HG02763 (cell line): ENCODE measurements at regions not wholly inside any gene's neighbourhood (a gene's known extent, or its start where the extent isn't known, plus 50 kb on each side); places are given as distances from the start of the nearest gene placed in this dataset.
"Not testable (repeated sequence)": the region's sequence is repeated elsewhere in the genome, so short reads cannot be mapped to it uniquely, and the experiment has no call there.

ENCODE experiments used
- ATAC-seq: cut with Tn5 transposase; IDR thresholded peaks from one replicate; pipeline ENCODE4 v1.9.1; 2021; ENCODE audit warnings: mild to moderate bottlenecking, moderate library complexity; ENCODE audit not compliant: unreplicated experiment

- ATAC-seq = no peak
Observed at GRCh38 chr2:118430510-118431164, 342.4 kb downstream of the INSIG2 start.

DNA sequence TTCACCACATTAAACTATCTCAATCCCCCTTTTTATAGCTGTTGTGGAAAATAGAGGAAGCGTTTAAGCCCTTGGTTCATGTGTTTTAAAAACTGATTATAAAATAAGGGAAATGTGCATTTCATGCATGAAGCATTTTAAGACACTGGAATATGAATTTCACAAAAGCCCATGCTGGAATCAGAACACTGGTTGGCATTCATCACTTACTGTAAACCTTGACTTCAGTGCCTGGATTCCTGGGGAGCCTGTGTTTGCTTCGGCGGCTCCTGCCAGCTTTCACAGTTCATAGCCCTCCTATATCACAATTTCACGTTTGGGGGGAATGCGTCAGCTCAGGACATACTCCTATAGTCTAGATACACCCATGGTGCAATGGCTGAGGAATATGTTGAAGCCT lies 336.9 kb downstream of the INSIG2 start:
- no peak for ATAC-seq

DNA sequence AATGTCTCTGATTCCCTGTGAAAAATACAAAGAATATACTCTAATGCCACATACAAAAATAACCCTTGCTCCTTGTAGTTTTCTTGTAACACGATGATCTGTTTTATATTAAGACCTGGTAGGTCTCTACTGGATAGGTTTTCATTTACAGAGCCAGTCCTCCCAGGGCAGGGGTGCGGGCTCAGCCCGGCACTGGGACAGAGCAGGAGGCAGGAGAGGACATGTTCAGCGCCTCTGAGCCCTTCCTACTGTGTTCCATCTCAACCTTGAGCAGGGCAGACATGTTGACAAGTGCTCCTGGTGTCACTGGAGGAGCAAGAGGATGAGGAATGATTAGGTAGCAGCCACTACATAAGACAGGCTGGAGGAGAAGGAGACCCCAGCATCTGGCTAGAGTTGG lies 335.5 kb downstream of the INSIG2 start:
- no peak for ATAC-seq

GRCh38 chr2:118421648-118422047 lies 333.4 kb downstream of the INSIG2 start:
- no peak for ATAC-seq

GRCh38 chr2:118417406-118418120 lies 329.3 kb downstream of the INSIG2 start:
- no peak for ATAC-seq

DNA sequence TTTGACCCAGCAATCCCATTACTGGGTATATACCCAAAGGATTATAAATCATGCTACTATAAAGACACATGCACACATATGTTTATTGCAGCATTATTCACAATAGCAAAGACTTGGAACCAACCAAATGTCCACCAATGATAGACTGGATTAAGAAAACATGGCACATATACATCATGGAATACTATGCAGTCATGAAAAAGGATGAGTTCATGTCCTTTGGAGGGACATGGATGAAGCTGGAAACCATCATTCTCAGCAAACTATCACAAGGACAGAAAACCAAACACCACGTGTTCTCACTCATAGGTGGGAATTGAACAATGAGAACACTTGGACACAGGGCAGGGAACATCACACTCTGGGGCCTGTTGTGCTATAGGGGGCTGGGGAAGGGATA lies 326.9 kb downstream of the INSIG2 start:
- not testable (repeated sequence) for ATAC-seq

DNA sequence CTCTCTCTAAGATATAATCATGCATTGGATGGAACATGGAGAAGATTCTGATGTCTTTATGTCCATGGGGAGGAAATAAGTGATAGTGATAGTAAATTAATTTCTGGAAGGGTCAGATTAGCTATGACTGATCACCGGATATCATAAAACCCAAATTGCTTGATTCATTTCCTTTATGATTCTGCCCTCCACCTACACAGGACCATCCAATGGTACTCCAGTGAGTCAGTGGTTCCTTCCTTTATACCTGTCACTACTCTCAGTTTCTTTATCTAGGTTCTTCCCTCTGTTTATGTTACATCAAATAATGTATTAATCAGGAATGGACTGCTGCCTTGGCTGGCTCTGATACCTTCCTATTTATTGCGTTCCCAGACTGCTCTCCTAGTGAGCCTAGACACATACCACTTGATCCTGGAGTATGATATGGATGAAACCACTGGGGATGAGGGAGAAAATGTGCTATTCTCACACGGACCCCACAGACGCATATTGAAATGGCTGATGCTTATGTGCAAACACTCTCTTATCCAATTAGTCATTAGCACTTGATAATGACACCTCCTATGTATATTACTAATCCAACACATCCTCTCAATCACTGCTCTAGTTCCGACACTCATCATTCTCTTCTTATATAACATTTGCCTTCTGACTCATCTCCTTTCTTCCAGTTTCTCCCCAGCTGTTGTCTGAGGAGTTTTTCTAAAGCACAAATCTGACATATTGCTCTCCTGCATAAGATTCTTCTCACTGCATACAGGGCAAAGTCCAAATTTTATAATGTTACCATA lies 315.6 kb downstream of the INSIG2 start:
- ATAC-seq = no peak

DNA sequence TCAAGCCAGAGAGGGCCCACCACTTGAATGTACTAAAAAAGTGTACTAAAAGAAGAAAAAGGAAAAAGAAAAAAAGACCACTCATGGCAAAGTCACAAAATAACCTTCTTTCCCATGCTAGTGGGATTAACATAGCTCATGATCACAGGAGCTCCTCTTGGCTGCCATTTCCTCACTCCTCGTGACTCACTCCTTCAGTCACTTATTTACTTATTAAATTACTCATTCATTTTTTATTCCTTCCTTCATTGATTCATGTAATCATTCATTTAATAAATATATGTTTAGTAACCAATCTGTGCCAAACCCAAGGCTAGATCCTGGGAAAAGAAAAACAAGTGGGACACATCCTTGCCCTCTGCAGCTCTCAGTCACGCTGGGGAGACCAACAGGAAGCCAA lies 300.5 kb downstream of the INSIG2 start:
- no peak for ATAC-seq

DNA sequence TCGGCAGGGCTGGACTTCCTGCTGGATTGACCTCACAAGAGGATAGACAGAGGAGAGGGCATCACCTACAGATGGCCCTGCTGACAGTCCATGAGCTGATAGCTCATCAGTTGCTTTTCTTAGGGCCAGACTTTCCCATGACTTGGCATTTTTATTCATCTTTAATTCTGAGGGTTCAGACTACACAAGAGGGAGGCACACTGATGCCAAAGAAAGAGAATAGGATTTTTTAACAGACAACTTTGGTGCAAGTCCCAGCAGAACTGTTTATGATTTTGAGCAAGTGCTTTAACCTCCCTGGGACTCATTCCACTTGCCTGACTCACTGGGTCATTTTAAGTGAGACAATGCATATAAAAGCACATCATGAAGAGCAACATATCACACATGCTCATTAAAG lies 299.2 kb downstream of the INSIG2 start:
- ATAC-seq = no peak

DNA sequence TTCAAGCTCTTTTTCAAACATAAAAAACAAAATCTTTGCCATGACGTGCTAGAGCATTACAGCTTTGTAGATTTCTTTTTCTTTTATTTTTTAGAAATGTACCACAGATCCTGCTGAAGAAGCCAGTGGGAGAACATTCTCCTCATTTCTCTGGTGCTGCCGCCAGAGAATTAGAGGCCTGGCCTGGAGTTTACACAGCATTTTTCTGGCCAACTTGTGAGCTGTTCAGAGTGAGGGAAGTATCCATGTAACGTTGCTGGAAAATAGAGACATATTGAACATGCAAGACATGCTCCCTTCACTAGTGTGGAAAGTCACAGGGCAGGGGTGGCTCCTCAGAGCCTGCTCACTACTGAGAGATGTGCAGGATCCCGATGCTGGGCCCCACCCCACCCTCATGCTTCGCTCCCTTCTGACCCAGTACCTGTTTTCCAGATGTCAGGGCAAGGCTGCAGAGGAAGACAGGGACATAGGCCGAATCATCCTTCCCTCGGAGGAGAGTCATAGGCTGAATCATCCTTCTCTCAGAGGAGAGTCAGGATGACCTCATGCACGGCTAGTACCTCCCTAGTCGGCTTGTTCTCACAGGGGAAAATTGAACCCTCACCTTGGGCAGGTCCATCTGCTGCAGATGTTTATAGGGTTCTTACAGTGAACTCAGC lies 298.5 kb downstream of the INSIG2 start:
- ATAC-seq = no peak

GRCh38 chr2:118380915-118381653 lies 292.8 kb downstream of the INSIG2 start:
- no peak for ATAC-seq

DNA sequence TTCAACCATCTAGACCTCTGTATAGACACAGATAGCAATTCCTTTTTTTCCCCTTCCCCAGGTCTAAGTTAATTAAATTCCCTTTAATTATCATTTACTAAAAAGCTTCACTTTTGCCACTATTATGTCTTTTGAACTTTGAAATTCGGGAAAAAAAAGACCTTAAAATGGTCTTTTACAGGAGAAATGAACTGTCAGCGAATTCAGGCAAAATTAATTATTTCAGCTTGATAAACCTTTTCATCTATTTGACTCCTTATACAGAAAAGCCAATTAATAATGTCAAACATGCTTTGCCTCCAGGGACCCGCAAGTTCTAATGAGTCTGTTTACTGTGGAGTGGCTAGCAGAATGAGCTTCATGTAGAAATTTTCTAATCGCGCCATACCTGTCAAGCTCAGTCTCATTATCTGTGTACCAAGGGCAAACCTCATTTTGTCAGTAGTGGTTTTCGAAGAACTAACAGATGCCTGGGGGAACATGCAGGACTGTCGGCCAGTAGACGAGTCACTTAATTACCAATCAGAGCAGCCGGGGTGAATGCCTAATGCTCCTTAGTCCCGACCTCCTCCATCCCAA lies 287.7 kb downstream of the INSIG2 start:
- no peak for ATAC-seq

- ATAC-seq = no peak
Observed at GRCh38 chr2:118374974-118375755, 286.9 kb downstream of the INSIG2 start.

GRCh38 chr2:118372886-118373830 lies 284.9 kb downstream of the INSIG2 start:
- ATAC-seq = no peak

DNA sequence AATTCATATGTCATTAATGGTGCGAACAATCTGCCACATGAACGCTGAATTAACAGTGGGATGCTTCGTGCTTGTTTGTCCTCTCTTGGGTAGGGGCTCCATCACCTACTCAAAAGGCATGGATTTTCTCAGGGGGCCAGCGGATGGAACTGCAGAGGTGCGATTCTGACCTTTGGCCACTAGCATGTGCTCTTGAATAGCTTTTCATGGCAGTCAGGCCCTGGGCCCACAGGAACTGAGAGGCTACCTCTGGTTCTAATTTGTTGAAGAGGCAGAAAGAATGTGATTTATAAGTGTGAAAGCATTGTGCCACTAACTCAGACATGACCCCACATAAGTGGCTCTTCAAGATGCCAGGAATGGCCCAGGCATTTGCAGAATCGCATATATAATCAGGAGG lies 283.2 kb downstream of the INSIG2 start:
- no peak for ATAC-seq

DNA sequence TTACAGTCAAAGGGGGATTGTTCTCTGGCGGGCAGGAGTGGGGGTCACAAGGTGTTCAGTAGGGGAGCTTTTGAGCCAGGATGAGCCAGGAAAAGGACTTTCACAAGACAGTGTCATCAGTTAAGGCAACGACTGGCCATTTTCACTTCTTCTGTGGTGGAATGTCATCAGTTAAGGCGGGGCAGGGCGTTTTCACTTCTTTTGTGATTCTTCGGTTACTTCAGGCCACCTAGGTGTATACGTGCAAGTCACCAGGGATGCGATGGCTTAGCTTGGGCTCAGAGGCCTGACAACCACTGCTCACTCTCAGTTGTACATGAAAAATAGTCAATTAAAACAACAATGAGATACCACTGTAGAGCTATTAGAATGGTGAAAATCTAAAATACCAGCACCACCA lies 281.2 kb downstream of the INSIG2 start:
- ATAC-seq = not testable (repeated sequence)

GRCh38 chr2:118363604-118364003 lies 275.3 kb downstream of the INSIG2 start:
- no peak for ATAC-seq

DNA sequence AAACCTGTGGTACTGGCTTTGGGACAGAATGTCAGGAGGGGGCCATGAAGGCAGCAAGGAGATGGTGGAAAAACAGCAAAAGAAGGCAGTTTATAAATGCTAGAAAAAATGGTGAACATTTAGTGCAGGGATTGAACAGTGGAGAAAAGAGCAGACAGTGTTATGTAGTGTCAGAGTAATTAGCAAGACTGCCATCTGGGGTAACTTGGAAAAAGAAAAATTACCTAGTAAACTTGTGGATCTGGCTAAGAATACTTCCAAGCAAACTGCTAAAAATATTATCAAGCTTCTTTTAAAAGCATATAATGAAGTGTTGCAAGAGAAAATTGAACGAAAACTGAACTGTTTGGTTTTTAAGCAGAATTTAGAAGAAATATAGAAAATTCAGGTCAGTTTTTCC lies 267.8 kb downstream of the INSIG2 start:
- no peak for ATAC-seq
